GM12873 (cell line): ENCODE measurements at regions not wholly inside any gene's neighbourhood (a gene's known extent, or its start where the extent isn't known, plus 50 kb on each side); places are given as distances from the start of the nearest gene placed in this dataset.

ENCODE experiments used
- CTCF ChIP-seq: IDR thresholded peaks from 2 replicates; pipeline ENCODE4 v1.5.1; 2012; ENCODE audit warnings: low read depth, mild to moderate bottlenecking, moderate library complexity, low read length, control low read depth; ENCODE audit not compliant: insufficient read depth; ENCODE audit errors: missing control alignments

GRCh38 chr3:152172460-152172859, 96.3 kb upstream of the MBNL1 start:
- TF ChIP-seq CTCF, result no peak

- no peak for TF ChIP-seq CTCF
Measured at GRCh38 chr3:152173627-152174026, 95.1 kb upstream of the MBNL1 start.

- no peak for TF ChIP-seq CTCF
Measured at GRCh38 chr3:152174876-152175527, 93.7 kb upstream of the MBNL1 start.

- no peak for TF ChIP-seq CTCF
Measured at GRCh38 chr3:152175528-152175889, 93.2 kb upstream of the MBNL1 start.

GRCh38 chr3:152176241-152176640, 92.5 kb upstream of the MBNL1 start:
- no peak for TF ChIP-seq CTCF

- no peak for TF ChIP-seq CTCF
Measured at GRCh38 chr3:152176998-152177397, 91.7 kb upstream of the MBNL1 start.

GRCh38 chr3:152177757-152178156, 91.0 kb upstream of the MBNL1 start:
- TF ChIP-seq CTCF, result no peak
